IMR-90 (cell line): ENCODE measurements at regions not wholly inside any gene's neighbourhood (a gene's known extent, or its start where the extent isn't known, plus 50 kb on each side); places are given as distances from the start of the nearest gene placed in this dataset.

Experiments used
- ATAC-seq: fragments of 200-7000 bp; cut with Tn5 transposase; 2 replicates; pipeline ENCODE4 v1.9.1; 2020; ENCODE audit warnings: low read depth, mild to moderate bottlenecking, moderate library complexity
- BruUV-seq: library from RNA; stranded (reverse); fragments of 400-500 nt; replicated peaks from 2 replicates; lab custom pipeline; 2021; lab: Mats Ljungman, UMichigan
- CTCF ChIA-PET: fragments of 300-600 bp; formaldehyde crosslinking; extraction: SDS; loops from one replicate; lab custom pipeline; 2021; ENCODE audit warnings: antibody characterized with exemption; lab: Yijun Ruan, JAX
- POLR2A ChIA-PET: fragments of 300-600 bp; sonication (Branson Sonifier 250); formaldehyde crosslinking; loops from one replicate; lab custom pipeline; 2022; ENCODE audit warnings: antibody characterized with exemption; ENCODE audit not compliant: unreplicated experiment; lab: Charles Lee
- DNase-seq: peaks from one replicate; pipeline ENCODE4 v3.0.0; 2013
- H2AFZ ChIP-seq: replicated peaks from 2 replicates; pipeline ENCODE3; 2013; ENCODE audit warnings: low read length, mild to moderate bottlenecking; ENCODE audit not compliant: poor library complexity
- H2AK5ac ChIP-seq: 2 replicates; pipeline ENCODE4 v1.6.1; 2013; ENCODE audit warnings: low read depth, low read length, inconsistent platforms
- H2AK9ac ChIP-seq: replicated peaks from 2 replicates; pipeline ENCODE3; 2013; ENCODE audit warnings: mild to moderate bottlenecking, low read depth, low read length, moderate library complexity; ENCODE audit not compliant: poor library complexity
- H2BK120ac ChIP-seq: 2 replicates; pipeline ENCODE4 v1.6.1; 2013; ENCODE audit warnings: low read depth, low read length, inconsistent platforms
- H2BK15ac ChIP-seq: 3 replicates; pipeline ENCODE4 v1.6.1; 2013; ENCODE audit warnings: low read depth, low read length, inconsistent platforms
- H2BK20ac ChIP-seq: 2 replicates; pipeline ENCODE4 v1.6.1; 2013; ENCODE audit warnings: low read depth, mild to moderate bottlenecking, inconsistent platforms, low read length, moderate library complexity
- H2BK5ac ChIP-seq: 2 replicates; pipeline ENCODE4 v1.6.1; 2013; ENCODE audit warnings: mild to moderate bottlenecking, low read depth, low read length, inconsistent platforms; ENCODE audit not compliant: poor library complexity, severe bottlenecking
- H3K14ac ChIP-seq: replicated peaks from 2 replicates; pipeline ENCODE4 v1.6.1; 2013; ENCODE audit warnings: low read depth, low read length, inconsistent platforms
- H3K18ac ChIP-seq: 2 replicates; pipeline ENCODE4 v1.6.1; 2013; ENCODE audit warnings: low read depth, low read length, control low read depth
- H3K23ac ChIP-seq: 2 replicates; pipeline ENCODE4 v1.6.1; 2013; ENCODE audit warnings: low read depth, low read length, inconsistent platforms
- H3K27ac ChIP-seq: 2 replicates; pipeline ENCODE4 v1.5.1; 2013; ENCODE audit warnings: mild to moderate bottlenecking, control low read depth, low read length; ENCODE audit not compliant: insufficient read depth
- H3K27me3 ChIP-seq: 2 replicates; pipeline ENCODE4 v1.6.1; 2013; ENCODE audit warnings: low read length; ENCODE audit not compliant: control insufficient read depth, insufficient read depth
- H3K36me3 ChIP-seq: 2 replicates; pipeline ENCODE4 v1.6.1; 2013; ENCODE audit warnings: low read length, mixed read lengths; ENCODE audit not compliant: control insufficient read depth, insufficient read depth
- H3K4ac ChIP-seq: 2 replicates; pipeline ENCODE4 v1.6.1; 2013; ENCODE audit warnings: low read depth, low read length, inconsistent platforms
- H3K4me1 ChIP-seq: 2 replicates; pipeline ENCODE4 v1.6.1; 2013; ENCODE audit warnings: low read length, mixed read lengths; ENCODE audit not compliant: control insufficient read depth, insufficient read depth
- H3K4me2 ChIP-seq: 2 replicates; pipeline ENCODE4 v1.6.1; 2013; ENCODE audit warnings: low read depth, mild to moderate bottlenecking, control low read depth, low read length, moderate library complexity
- H3K4me3 ChIP-seq: 2 replicates; pipeline ENCODE4 v1.5.1; 2013; ENCODE audit warnings: low read depth, mild to moderate bottlenecking, control low read depth, low read length, moderate library complexity; ENCODE audit not compliant: insufficient read depth
- H3K56ac ChIP-seq: 2 replicates; pipeline ENCODE4 v1.6.1; 2013; ENCODE audit warnings: low read length, inconsistent platforms; ENCODE audit not compliant: insufficient read depth; ENCODE audit errors: extremely low read depth
- H3K79me1 ChIP-seq, 2 experiments: 2 replicates each; pipeline ENCODE4 v1.6.1; 2013; ENCODE audit warnings: low read length in 2 of 2, inconsistent platforms in 1 of 2, low read depth in 1 of 2
- H3K9ac ChIP-seq: 2 replicates; pipeline ENCODE4 v1.6.1; 2013; ENCODE audit warnings: low read depth, low read length, control low read depth
- H3K9me1 ChIP-seq: 2 replicates; pipeline ENCODE4 v1.6.1; 2013; ENCODE audit warnings: low read length, inconsistent platforms; ENCODE audit not compliant: insufficient read depth
- H3K9me3 ChIP-seq: 2 replicates; pipeline ENCODE4 v1.6.1; 2013; ENCODE audit warnings: low read length; ENCODE audit not compliant: control insufficient read depth, insufficient read depth
- H4K20me1 ChIP-seq: 2 replicates; pipeline ENCODE4 v1.6.1; 2013; ENCODE audit warnings: low read length, inconsistent platforms; ENCODE audit not compliant: insufficient read depth
- H4K5ac ChIP-seq: 2 replicates; pipeline ENCODE4 v1.6.1; 2013; ENCODE audit warnings: mild to moderate bottlenecking, low read depth, low read length, control low read depth
- H4K8ac ChIP-seq, 2 experiments: 2 replicates each; pipeline ENCODE4 v1.6.1; 2013; ENCODE audit warnings: low read depth in 2 of 2, low read length in 2 of 2, control low read depth in 1 of 2, inconsistent platforms in 1 of 2
- H4K91ac ChIP-seq: 2 replicates; pipeline ENCODE4 v1.6.1; 2013; ENCODE audit warnings: low read depth, low read length, inconsistent platforms; ENCODE audit not compliant: insufficient read depth
- NFE2L2 ChIP-seq: fragments of 150-350 bp; IDR thresholded peaks from 2 replicates; pipeline ENCODE4 v1.6.1; 2016; ENCODE audit warnings: low read depth, mild to moderate bottlenecking, low read length
- WGBS, 2 experiments: methylation state at CpG; one replicate each; pipeline versions ENCODE4 v1.1.5 to v1.1.7; 2013; ENCODE audit warnings: missing lambda C conversion rate in 2 of 2; ENCODE audit not compliant: insufficient read length in 1 of 2; ENCODE audit errors: extremely low coverage in 2 of 2; 5-methylcytosine and 5-hydroxymethylcytosine counted together
- dilution Hi-C: fragments of 300-500 bp; cut with HindIII; formaldehyde crosslinking; loops from one replicate; pipeline ENCODE4 v1.14.3; 2018; ENCODE audit warnings: low sequenced_read_pairs; ENCODE audit not compliant: unreplicated experiment
- in situ Hi-C: fragments of 300-500 bp; cut with MboI; formaldehyde crosslinking; loops from 3 replicates; pipeline ENCODE4 v1.14.3; 2019; ENCODE audit warnings: low sequenced_read_pairs, inconsistent platforms, mixed read lengths
- intact Hi-C: fragments of 100-400 bp; cut with micrococcal nuclease; formaldehyde crosslinking; loops from 2 replicates; pipeline ENCODE4 v1.10.0; 2022
- TF ChIP-seq, protein P1 (sequence below): fragments of 150-350 bp; IDR thresholded peaks from 2 replicates; pipeline ENCODE4 v1.6.1; 2016; ENCODE audit warnings: low read depth, mild to moderate bottlenecking, low read length, moderate library complexity, borderline replicate concordance

DNA sequence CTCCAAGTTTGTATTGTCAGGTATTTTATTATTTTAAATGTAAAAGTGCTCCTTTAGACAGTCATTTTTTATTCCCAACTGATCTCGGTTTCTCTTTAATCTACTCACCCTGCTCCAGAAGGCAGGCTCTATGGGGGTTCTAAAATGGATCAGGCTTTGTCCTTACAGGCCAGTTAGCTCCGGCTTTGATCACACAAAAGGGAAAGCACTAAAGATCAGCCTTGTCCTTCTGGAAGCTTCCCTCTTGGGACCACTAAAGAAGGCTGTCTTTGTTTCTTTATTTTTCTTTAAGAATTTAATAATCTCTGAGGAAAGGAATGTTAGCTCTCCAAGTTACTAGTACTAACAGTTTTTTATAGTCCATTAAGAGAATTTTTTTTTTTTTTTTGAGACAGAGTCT lies 560.5 kb upstream of the ZNF717 start:
- dilution Hi-C loops = no loop called here
- no peak overlapping the region for H2BK20ac ChIP-seq

More for the DNA sequence above, 560.5 kb upstream of the ZNF717 start:
- H3K4me2 ChIP-seq = no peak overlapping the region
- H4K20me1 ChIP-seq = no peaks in the 10 kb centered on the region
- no peak for DNase-seq
- no peaks in the 10 kb centered on the region for H3K9me3 ChIP-seq
- no peak overlapping the region for H2BK120ac ChIP-seq
- H2AK9ac ChIP-seq = no peak overlapping the region
- in situ Hi-C loops (no loop called here), intact Hi-C loops (no loop called here)
- no peak for ATAC-seq
- no peak overlapping the region for H4K5ac ChIP-seq
- no peak overlapping the region for H2BK5ac ChIP-seq
- no peak overlapping the region; a peak in 1 of 4 replicates for H4K8ac ChIP-seq
- TF ChIP-seq NFE2L2 = no peak
- TF ChIP-seq, protein P1, sequence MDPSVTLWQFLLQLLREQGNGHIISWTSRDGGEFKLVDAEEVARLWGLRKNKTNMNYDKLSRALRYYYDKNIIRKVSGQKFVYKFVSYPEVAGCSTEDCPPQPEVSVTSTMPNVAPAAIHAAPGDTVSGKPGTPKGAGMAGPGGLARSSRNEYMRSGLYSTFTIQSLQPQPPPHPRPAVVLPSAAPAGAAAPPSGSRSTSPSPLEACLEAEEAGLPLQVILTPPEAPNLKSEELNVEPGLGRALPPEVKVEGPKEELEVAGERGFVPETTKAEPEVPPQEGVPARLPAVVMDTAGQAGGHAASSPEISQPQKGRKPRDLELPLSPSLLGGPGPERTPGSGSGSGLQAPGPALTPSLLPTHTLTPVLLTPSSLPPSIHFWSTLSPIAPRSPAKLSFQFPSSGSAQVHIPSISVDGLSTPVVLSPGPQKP = no peak
- H3K9ac ChIP-seq = no peak overlapping the region
- no peak overlapping the region for H3K4ac ChIP-seq
- 0 out of 2 replicates have a peak, but pooled peaks cover 2% of the 10 kb centered on the region for H3K4me1 ChIP-seq
- POLR2A ChIA-PET = no interaction called here
- H3K4me3 ChIP-seq = no peak overlapping the region
- H4K91ac ChIP-seq = no peak overlapping the region
- CTCF ChIA-PET = no interaction called here
- no peak overlapping the region for H3K14ac ChIP-seq
- no peak overlapping the region for H2AK5ac ChIP-seq
- H3K36me3 ChIP-seq = no peaks in the 10 kb centered on the region
- H3K56ac ChIP-seq = no peak overlapping the region
- H3K18ac ChIP-seq = no peak overlapping the region
- no peak overlapping the region for H2AFZ ChIP-seq
- no peak overlapping the region for H3K27ac ChIP-seq
- no peak overlapping the region for H2BK15ac ChIP-seq
- no peaks in the 10 kb centered on the region for H3K79me1 ChIP-seq
- H3K9me1 ChIP-seq = no peaks in the 10 kb centered on the region
- no peak overlapping the region for H3K23ac ChIP-seq
- no CpG with 5 or more reads among the region's 2 CpGs for WGBS, 2 experiments
- no peaks in the 10 kb centered on the region for H3K27me3 ChIP-seq
- no TSS peak for BruUV-seq
